HCT116 (cell line): ENCODE measurements at regions not wholly inside any gene's neighbourhood (a gene's known extent, or its start where the extent isn't known, plus 50 kb on each side); places are given as distances from the start of the nearest gene placed in this dataset.

Experiments used
- ATAC-seq: fragments of 200-7000 bp; cut with Tn5 transposase; 2 replicates; pipeline ENCODE4 v1.9.1; 2020; ENCODE audit warnings: mild to moderate bottlenecking, moderate library complexity
- BruUV-seq: library from RNA; stranded (reverse); fragments of 400-500 nt; replicated peaks from 2 replicates; lab custom pipeline; 2021; lab: Mats Ljungman, UMichigan
- CTCF ChIA-PET: fragments of 300-600 bp; sonication (Branson Sonifier 250); formaldehyde crosslinking; loops from one replicate; lab custom pipeline; 2021; ENCODE audit warnings: antibody characterized with exemption; lab: Charles Lee
- POLR2A ChIA-PET: fragments of 300-600, 350-600 bp; sonication (Branson Sonifier 250); formaldehyde crosslinking; loops from one replicate; lab custom pipeline; 2021; ENCODE audit warnings: antibody characterized with exemption; lab: Charles Lee
- RAD21 ChIA-PET, 2 experiments: fragments of 300-600 bp; sonication (Branson Sonifier 250); formaldehyde crosslinking; loops; one replicate each; lab custom pipeline; 2023; ENCODE audit warnings: low total read pairs in 2 of 2; ENCODE audit not compliant: uncharacterized antibody in 2 of 2, unreplicated experiment in 2 of 2, low non-redundant PET in 1 of 2; lab: Charles Lee
- DNase-seq: peaks from one replicate; pipeline ENCODE4 v3.0.0-alpha.2; 2010; ENCODE audit warnings: low read depth, low spot score
- H2AFZ ChIP-seq: fragments of 200-600 bp; shearing (Covaris generic), sonication (generic); 2 replicates; pipeline ENCODE4 v1.6.1; 2017; ENCODE audit warnings: low read depth, mixed run types, mixed read lengths, antibody characterized with exemption, low read length; ENCODE audit not compliant: poor library complexity, severe bottlenecking
- H3K27ac ChIP-seq: 2 replicates; pipeline ENCODE4 v1.5.1; 2012; ENCODE audit warnings: low read depth, low read length
- H3K27me3 ChIP-seq: fragments of 200-600 bp; sonication (generic); 2 replicates; pipeline ENCODE4 v1.6.1; 2016; ENCODE audit warnings: mixed run types, low read length, mixed read lengths; ENCODE audit not compliant: insufficient read depth
- H3K36me3 ChIP-seq, 2 experiments: fragments of 200-500 bp in 1 of 2; fragments of 200-600 bp in 1 of 2; sonication (Bioruptor generic) in 1 of 2; sonication (generic) in 1 of 2; 2 replicates each; pipeline versions ENCODE4 v1.5.1 to v1.6.1; 2014 to 2016; ENCODE audit warnings: low read length in 2 of 2, inconsistent platforms in 1 of 2, mixed read lengths in 1 of 2, mixed run types in 1 of 2; ENCODE audit not compliant: insufficient read depth in 2 of 2, control insufficient read depth in 1 of 2
- H3K4me1 ChIP-seq, 2 experiments: fragments of 200-600 bp in 1 of 2; sonication (generic) in 1 of 2; 2 replicates each; pipeline versions ENCODE4 v1.5.1 to v1.6.1; 2012 to 2017; ENCODE audit warnings: low read length in 2 of 2, inconsistent platforms in 1 of 2, mild to moderate bottlenecking in 1 of 2, mixed read lengths in 1 of 2, mixed run types in 1 of 2, moderate library complexity in 1 of 2; ENCODE audit not compliant: insufficient read depth in 2 of 2, control insufficient read depth in 1 of 2
- H3K4me2 ChIP-seq: fragments of 200-600 bp; sonication (generic); 2 replicates; pipeline ENCODE4 v1.6.1; 2017; ENCODE audit warnings: mixed run types, low read length, mixed read lengths
- H3K4me3 ChIP-seq, 2 experiments: fragments of 200-600 bp in 1 of 2; sonication (generic) in 1 of 2; replicated peaks in 1 of 2; 2 replicates each; pipeline ENCODE4 v1.5.1; 2011 to 2016; ENCODE audit warnings: low read length in 2 of 2, control low read depth in 1 of 2, low read depth in 1 of 2, mild to moderate bottlenecking in 1 of 2, mixed read lengths in 1 of 2, mixed run types in 1 of 2
- H3K79me2 ChIP-seq: fragments of 200-600 bp; sonication (generic); 2 replicates; pipeline ENCODE4 v1.6.1; 2017; ENCODE audit warnings: mild to moderate bottlenecking, mixed run types, low read length, moderate library complexity, mixed read lengths; ENCODE audit not compliant: insufficient read depth
- H3K9ac ChIP-seq: fragments of 200-600 bp; sonication (generic); 2 replicates; pipeline ENCODE4 v1.6.1; 2016; ENCODE audit warnings: low read length, mixed read lengths
- H3K9me2 ChIP-seq: fragments of 200-600 bp; sonication (generic), shearing (Covaris generic); 2 replicates; pipeline ENCODE4 v1.6.1; 2017; ENCODE audit warnings: mixed run types, mild to moderate bottlenecking, moderate library complexity; ENCODE audit not compliant: insufficient read depth
- H3K9me3 ChIP-seq, 2 experiments: fragments of 200-500 bp in 1 of 2; fragments of 200-600 bp in 1 of 2; sonication (Bioruptor generic) in 1 of 2; sonication (generic) in 1 of 2; 2 replicates each; pipeline ENCODE4 v1.6.1; 2014 to 2017; ENCODE audit warnings: low read length in 2 of 2, mixed read lengths in 2 of 2, inconsistent platforms in 1 of 2, low read depth in 1 of 2, mild to moderate bottlenecking in 1 of 2, mixed run types in 1 of 2, moderate library complexity in 1 of 2; ENCODE audit not compliant: control insufficient read depth in 1 of 2, insufficient read depth in 1 of 2
- H4K20me1 ChIP-seq: fragments of 200-600 bp; sonication (generic), shearing (Covaris generic); 2 replicates; pipeline ENCODE4 v1.6.1; 2017; ENCODE audit warnings: mixed run types, mild to moderate bottlenecking, moderate library complexity; ENCODE audit not compliant: insufficient read depth
- CBX3 ChIP-seq: IDR thresholded peaks from 2 replicates; pipeline ENCODE4 v1.6.1; 2012; ENCODE audit warnings: low read depth
- CEBPB ChIP-seq: IDR thresholded peaks from 2 replicates; pipeline ENCODE4 v1.6.1; 2012; ENCODE audit warnings: low read depth
- EGR1 ChIP-seq: IDR thresholded peaks from 2 replicates; pipeline ENCODE4 v1.6.1; 2012; ENCODE audit warnings: low read depth
- EZH2 ChIP-seq: fragments of 200-600 bp; sonication (generic); IDR thresholded peaks from 2 replicates; pipeline ENCODE4 v1.6.1; 2017; ENCODE audit warnings: antibody characterized with exemption, mixed run types
- EZH2phosphoT487 ChIP-seq: fragments of 200-600 bp; IDR thresholded peaks from 2 replicates; pipeline ENCODE4 v1.6.1; 2018; ENCODE audit warnings: antibody characterized with exemption, borderline replicate concordance
- JUND ChIP-seq: IDR thresholded peaks from 2 replicates; pipeline ENCODE4 v1.6.1; 2012
- POLR2A ChIP-seq: IDR thresholded peaks from 2 replicates; pipeline ENCODE4 v1.7.0; 2011; ENCODE audit warnings: borderline replicate concordance; ENCODE audit not compliant: insufficient read depth, insufficient read length; ENCODE audit errors: extremely low read depth
- POLR2AphosphoS5 ChIP-seq: IDR thresholded peaks from 2 replicates; pipeline ENCODE4 v1.6.1; 2011; ENCODE audit warnings: mild to moderate bottlenecking, low read depth, low read length, moderate library complexity
- RAD21 ChIP-seq: IDR thresholded peaks from 2 replicates; pipeline ENCODE4 v1.6.1; 2012; ENCODE audit warnings: low read depth, mild to moderate bottlenecking
- SIN3A ChIP-seq: IDR thresholded peaks from 2 replicates; pipeline ENCODE4 v1.6.1; 2012; ENCODE audit warnings: low read depth
- SP1 ChIP-seq: IDR thresholded peaks from 2 replicates; pipeline ENCODE4 v1.6.1; 2012; ENCODE audit warnings: low read depth
- SRF ChIP-seq: IDR thresholded peaks from 2 replicates; pipeline ENCODE4 v1.6.1; 2012; ENCODE audit warnings: low read depth
- TCF7L2 ChIP-seq: IDR thresholded peaks from 2 replicates; pipeline ENCODE4 v1.7.0; 2011; ENCODE audit warnings: borderline replicate concordance, inconsistent platforms; ENCODE audit not compliant: insufficient read depth, insufficient read length; ENCODE audit errors: extremely low read depth
- YY1 ChIP-seq: IDR thresholded peaks from 2 replicates; pipeline ENCODE4 v1.6.1; 2011; ENCODE audit warnings: low read length, low read depth, moderate library complexity, mild to moderate bottlenecking; ENCODE audit not compliant: insufficient replicate concordance; ENCODE audit errors: extremely low read depth
- ZFX ChIP-seq: fragments of 450-650 bp; IDR thresholded peaks from 2 replicates; pipeline ENCODE4 v1.6.1; 2017
- ZNF274 ChIP-seq: fragments of 200-500 bp; sonication (Bioruptor generic); IDR thresholded peaks from 2 replicates; pipeline ENCODE4 v1.6.1; 2014; ENCODE audit warnings: mild to moderate bottlenecking, low read depth, low read length, inconsistent platforms
- intact Hi-C: fragments of 100-400 bp; cut with micrococcal nuclease; formaldehyde crosslinking; loops from 2 replicates; pipeline ENCODE4 v1.10.0; 2022
- TF ChIP-seq, protein P1 (sequence below): IDR thresholded peaks from 2 replicates; pipeline ENCODE4 v1.6.1; 2012
- TF ChIP-seq, protein P2 (sequence below): IDR thresholded peaks from 2 replicates; pipeline ENCODE4 v1.6.1; 2012; ENCODE audit warnings: low read depth
- TF ChIP-seq, protein P3 (sequence below): IDR thresholded peaks from 2 replicates; pipeline ENCODE4 v1.6.1; 2012
- TF ChIP-seq, protein P4 (sequence below), 3 experiments: fragments of 200-600 bp in 1 of 3; sonication (generic) in 1 of 3; IDR thresholded peaks in 2 of 3; conservative IDR thresholded peaks in 1 of 3; 2 replicates each; pipeline ENCODE4 v1.5.1; 2012 to 2017; ENCODE audit warnings: low read depth in 2 of 3, low read length in 2 of 3, antibody characterized with exemption in 1 of 3, borderline replicate concordance in 1 of 3, control low read depth in 1 of 3, mild to moderate bottlenecking in 1 of 3, mixed read lengths in 1 of 3, mixed run types in 1 of 3, moderate library complexity in 1 of 3; ENCODE audit not compliant: insufficient read depth in 1 of 3

DNA sequence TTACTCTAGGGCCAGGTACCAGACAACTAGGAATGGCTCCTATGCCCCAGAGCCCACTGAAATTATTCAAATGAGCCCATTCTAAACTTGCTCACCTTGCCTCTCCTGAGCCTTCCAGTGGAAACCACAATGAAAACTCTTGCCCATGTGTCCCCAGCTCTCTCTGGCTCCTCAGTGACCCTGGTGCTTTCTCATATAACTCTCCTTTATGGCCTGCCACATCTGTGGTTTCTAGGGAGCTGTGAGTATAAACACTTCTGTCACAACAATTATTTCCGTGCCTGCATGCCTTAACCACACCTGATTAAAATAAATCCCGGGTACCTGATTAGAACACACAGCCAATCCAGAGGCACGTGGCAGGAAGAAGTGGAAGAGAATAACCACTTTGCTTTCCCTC is 333.0 kb upstream of the SPRED2 start:
- ChIA-PET POLR2A (no interaction called here), CTCF (no interaction called here), RAD21 (no interaction called here)
- Histone ChIP-seq H3K9me2 (no peaks in the 10 kb centered on the region), H3K36me3 (no peaks in the 10 kb centered on the region), H3K4me2 (no peak overlapping the region), H3K27me3 (peaks cover 30% of the 10 kb centered on the region)
- no peak for TF ChIP-seq POLR2A
- no peak for TF ChIP-seq SRF
- TF ChIP-seq, protein P1, sequence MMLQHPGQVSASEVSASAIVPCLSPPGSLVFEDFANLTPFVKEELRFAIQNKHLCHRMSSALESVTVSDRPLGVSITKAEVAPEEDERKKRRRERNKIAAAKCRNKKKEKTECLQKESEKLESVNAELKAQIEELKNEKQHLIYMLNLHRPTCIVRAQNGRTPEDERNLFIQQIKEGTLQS = no peak
- no peak for TF ChIP-seq EZH2
- no peak for TF ChIP-seq ZNF274
- no peak for TF ChIP-seq YY1
- no peak for TF ChIP-seq ZFX
- TF ChIP-seq, protein P2, sequence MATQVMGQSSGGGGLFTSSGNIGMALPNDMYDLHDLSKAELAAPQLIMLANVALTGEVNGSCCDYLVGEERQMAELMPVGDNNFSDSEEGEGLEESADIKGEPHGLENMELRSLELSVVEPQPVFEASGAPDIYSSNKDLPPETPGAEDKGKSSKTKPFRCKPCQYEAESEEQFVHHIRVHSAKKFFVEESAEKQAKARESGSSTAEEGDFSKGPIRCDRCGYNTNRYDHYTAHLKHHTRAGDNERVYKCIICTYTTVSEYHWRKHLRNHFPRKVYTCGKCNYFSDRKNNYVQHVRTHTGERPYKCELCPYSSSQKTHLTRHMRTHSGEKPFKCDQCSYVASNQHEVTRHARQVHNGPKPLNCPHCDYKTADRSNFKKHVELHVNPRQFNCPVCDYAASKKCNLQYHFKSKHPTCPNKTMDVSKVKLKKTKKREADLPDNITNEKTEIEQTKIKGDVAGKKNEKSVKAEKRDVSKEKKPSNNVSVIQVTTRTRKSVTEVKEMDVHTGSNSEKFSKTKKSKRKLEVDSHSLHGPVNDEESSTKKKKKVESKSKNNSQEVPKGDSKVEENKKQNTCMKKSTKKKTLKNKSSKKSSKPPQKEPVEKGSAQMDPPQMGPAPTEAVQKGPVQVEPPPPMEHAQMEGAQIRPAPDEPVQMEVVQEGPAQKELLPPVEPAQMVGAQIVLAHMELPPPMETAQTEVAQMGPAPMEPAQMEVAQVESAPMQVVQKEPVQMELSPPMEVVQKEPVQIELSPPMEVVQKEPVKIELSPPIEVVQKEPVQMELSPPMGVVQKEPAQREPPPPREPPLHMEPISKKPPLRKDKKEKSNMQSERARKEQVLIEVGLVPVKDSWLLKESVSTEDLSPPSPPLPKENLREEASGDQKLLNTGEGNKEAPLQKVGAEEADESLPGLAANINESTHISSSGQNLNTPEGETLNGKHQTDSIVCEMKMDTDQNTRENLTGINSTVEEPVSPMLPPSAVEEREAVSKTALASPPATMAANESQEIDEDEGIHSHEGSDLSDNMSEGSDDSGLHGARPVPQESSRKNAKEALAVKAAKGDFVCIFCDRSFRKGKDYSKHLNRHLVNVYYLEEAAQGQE = no peak
- TF ChIP-seq, protein P3, sequence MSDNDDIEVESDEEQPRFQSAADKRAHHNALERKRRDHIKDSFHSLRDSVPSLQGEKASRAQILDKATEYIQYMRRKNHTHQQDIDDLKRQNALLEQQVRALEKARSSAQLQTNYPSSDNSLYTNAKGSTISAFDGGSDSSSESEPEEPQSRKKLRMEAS = no peak
- TF ChIP-seq CBX3 = no peak
- no peak for TF ChIP-seq CEBPB
- TF ChIP-seq SP1 = no peak
- no peak for TF ChIP-seq POLR2AphosphoS5
- TF ChIP-seq JUND = no peak
- TF ChIP-seq, protein P4, sequence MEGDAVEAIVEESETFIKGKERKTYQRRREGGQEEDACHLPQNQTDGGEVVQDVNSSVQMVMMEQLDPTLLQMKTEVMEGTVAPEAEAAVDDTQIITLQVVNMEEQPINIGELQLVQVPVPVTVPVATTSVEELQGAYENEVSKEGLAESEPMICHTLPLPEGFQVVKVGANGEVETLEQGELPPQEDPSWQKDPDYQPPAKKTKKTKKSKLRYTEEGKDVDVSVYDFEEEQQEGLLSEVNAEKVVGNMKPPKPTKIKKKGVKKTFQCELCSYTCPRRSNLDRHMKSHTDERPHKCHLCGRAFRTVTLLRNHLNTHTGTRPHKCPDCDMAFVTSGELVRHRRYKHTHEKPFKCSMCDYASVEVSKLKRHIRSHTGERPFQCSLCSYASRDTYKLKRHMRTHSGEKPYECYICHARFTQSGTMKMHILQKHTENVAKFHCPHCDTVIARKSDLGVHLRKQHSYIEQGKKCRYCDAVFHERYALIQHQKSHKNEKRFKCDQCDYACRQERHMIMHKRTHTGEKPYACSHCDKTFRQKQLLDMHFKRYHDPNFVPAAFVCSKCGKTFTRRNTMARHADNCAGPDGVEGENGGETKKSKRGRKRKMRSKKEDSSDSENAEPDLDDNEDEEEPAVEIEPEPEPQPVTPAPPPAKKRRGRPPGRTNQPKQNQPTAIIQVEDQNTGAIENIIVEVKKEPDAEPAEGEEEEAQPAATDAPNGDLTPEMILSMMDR (IDR thresholded peaks at IDR 0.05 in 2 of 3, conservative IDR thresholded peaks at IDR 0.05 in 1 of 3; ENCODE audit: borderline replicate concordance in 1 of 3, insufficient read depth in 1 of 3, low read depth in 2 of 3, low read length in 2 of 3) = no peak
- TF ChIP-seq EGR1 = no peak
- TF ChIP-seq SIN3A = no peak
- TF ChIP-seq TCF7L2 = no peak
- TF ChIP-seq EZH2phosphoT487 = no peak
- no peak for TF ChIP-seq RAD21
- TF ChIP-seq, all 23 proteins: peak for 0
- Histone ChIP-seq H3K9ac (no peak overlapping the region), H2AFZ (no peak overlapping the region), H3K79me2 (no peaks in the 10 kb centered on the region), H3K9me3 (no peaks in the 10 kb centered on the region), H3K4me3 (no peak overlapping the region), H3K4me1 (no peaks in the 10 kb centered on the region), H3K27ac (no peak overlapping the region), H4K20me1 (no peaks in the 10 kb centered on the region)
- no peak for ATAC-seq
- no TSS peak for BruUV-seq
- no peak for DNase-seq
- intact Hi-C loops = no loop called here
